ENCODE measurements at regions not wholly inside any gene's neighbourhood (a gene's known extent, or its start where the extent isn't known, plus 50 kb on each side); places are given as distances from the start of the nearest gene placed in this dataset.
A peak's percentile ranks its signal among the peaks of the same experiment; 100 is the strongest.
"Not testable (repeated sequence)": the region's sequence is repeated elsewhere in the genome, so short reads cannot be mapped to it uniquely, and the experiment has no call there.

- no peak for DNase-seq (ENCODE audit: low spot score in 2 of 2)
- Histone ChIP-seq H3K27me3 (ENCODE audit: low read depth) (no peaks in the 10 kb centered on the region), H3K4me1 (no peaks in the 10 kb centered on the region), H3K36me3 (replicated peaks) (no peaks in the 10 kb centered on the region), H3K4me3 (no peak overlapping the region), H3K9me3 (no peaks in the 10 kb centered on the region)
- in situ Hi-C loops (cut with MboI; ENCODE audit: low sequenced_read_pairs) = no loop called here
Observed at GRCh38 chr6:12481850-12482249, 191.7 kb downstream of the EDN1 start.

GRCh38 chr6:12482386-12483375 lies 192.5 kb downstream of the EDN1 start:
- Histone ChIP-seq H3K36me3 (replicated peaks) (no peaks in the 10 kb centered on the region), H3K27me3 (ENCODE audit: low read depth) (no peaks in the 10 kb centered on the region), H3K4me1 (no peaks in the 10 kb centered on the region), H3K4me3 (no peak overlapping the region), H3K9me3 (no peaks in the 10 kb centered on the region)
- in situ Hi-C loops (cut with MboI; ENCODE audit: low sequenced_read_pairs) = no loop called here
- no peak for DNase-seq (ENCODE audit: low spot score in 2 of 2)

DNA sequence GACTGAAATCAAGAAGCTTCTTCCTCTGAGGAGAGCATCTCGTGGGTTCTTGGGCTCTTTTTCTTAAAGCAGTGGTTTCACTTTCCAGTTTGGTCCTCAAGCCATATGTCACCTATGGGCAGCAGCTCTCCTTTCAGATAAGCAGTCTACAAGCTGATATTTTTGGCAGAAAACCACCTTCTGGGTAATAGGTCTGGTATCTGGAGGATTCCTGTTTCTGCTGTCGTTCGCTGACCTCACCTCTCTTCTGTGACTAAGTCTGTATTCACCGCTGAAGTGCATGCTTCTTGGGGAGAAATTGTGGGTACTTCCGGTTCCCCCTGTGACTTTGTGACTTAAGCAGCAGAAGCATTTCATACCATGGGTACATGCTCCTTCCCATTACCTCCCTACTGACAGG lies 193.6 kb downstream of the EDN1 start:
- Histone ChIP-seq H3K4me1 (no peaks in the 10 kb centered on the region), H3K9me3 (no peaks in the 10 kb centered on the region), H3K27me3 (ENCODE audit: low read depth) (no peaks in the 10 kb centered on the region), H3K36me3 (replicated peaks) (no peaks in the 10 kb centered on the region), H3K4me3 (no peak overlapping the region)
- in situ Hi-C loops (cut with MboI; ENCODE audit: low sequenced_read_pairs) = no loop called here
- DNase-seq (ENCODE audit: low spot score in 2 of 2) = no peak

GRCh38 chr6:12484519-12484918 lies 194.4 kb downstream of the EDN1 start:
- Histone ChIP-seq H3K9me3 (no peaks in the 10 kb centered on the region), H3K27me3 (ENCODE audit: low read depth) (no peaks in the 10 kb centered on the region), H3K4me1 (no peaks in the 10 kb centered on the region), H3K36me3 (replicated peaks) (no peaks in the 10 kb centered on the region), H3K4me3 (no peak overlapping the region)
- no peak for DNase-seq (ENCODE audit: low spot score in 2 of 2)
- in situ Hi-C loops (cut with MboI; ENCODE audit: low sequenced_read_pairs) = no loop called here

DNA sequence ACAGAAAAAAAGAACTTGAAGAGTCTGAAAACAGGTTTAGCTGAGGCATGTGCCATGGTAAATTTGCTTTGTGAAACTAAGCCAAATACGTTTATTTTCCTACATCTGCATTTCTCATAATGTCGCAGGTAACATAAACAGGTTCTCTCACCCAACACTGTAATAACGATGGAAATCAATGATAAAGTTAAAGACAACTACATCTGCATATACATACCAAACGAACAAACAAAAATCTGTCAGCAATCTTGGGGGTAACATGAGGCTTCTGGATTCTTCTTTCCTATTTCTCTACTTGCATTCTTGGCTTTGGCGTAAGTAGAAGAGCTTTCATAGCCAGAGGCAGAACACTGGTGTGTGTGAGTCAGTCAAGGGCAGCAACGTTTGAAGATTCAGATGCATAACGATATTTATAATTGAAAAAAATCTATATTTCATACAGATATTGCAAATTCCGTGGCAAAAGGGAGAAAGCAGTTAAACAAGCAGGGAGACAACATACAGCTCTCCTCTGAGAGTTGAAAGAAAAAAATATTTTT lies 195.1 kb downstream of the EDN1 start:
- H3K36me3 ChIP-seq (replicated peaks) = no peaks in the 10 kb centered on the region
- H3K9me3 ChIP-seq = no peaks in the 10 kb centered on the region
- DNase-seq (ENCODE audit: low spot score in 2 of 2) = no peak
- H3K4me3 ChIP-seq = no peak overlapping the region
- no peaks in the 10 kb centered on the region for H3K27me3 ChIP-seq (ENCODE audit: low read depth)
- H3K4me1 ChIP-seq = no peaks in the 10 kb centered on the region
- in situ Hi-C loops (cut with MboI; ENCODE audit: low sequenced_read_pairs) = no loop called here

DNA sequence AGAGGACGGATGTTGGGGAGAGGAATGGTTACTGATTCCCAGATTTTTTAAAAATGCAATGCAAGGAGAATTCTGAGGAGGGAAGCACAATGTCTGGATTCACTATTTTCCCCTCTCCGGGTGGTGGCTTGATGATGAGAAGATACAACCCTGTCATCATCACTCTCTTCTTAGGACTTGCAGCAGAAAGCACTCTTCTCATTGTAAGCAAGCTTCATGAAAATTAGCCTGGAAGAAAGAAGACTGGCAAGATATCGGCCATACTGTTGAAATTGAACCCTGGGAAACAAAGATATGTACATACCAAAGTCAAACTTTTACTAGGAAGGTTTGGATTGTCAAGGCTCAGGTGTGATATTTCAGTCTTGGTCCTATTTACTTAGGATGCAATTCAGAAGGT lies 195.7 kb downstream of the EDN1 start:
- no peaks in the 10 kb centered on the region for H3K4me1 ChIP-seq
- in situ Hi-C loops (cut with MboI; ENCODE audit: low sequenced_read_pairs) = no loop called here
- H3K27me3 ChIP-seq (ENCODE audit: low read depth) = no peaks in the 10 kb centered on the region

DNA sequence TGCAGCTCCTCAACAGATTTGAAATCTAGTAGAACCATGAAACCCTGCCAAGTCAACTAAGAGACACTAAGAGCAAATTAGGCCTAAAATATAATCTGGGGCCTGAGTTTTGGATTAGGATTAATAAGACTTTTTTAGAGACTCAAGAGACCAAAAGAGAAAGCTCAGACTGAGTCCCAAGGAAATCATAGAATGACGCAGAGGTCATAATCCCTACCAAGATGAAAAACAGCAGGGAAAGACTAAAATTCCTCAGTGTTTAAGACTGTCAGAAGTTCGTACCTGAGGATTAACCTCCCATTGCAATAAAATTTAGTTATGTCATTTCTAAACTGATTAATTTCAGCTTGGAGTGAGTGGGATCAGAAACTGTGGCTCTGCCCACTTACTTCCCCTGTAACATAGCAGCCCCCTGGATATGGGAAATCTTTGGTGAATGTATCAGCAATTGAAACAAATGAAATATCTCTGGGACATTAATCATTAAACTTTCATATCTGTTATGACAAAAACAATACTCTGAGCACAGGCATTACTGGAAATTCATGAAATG lies 200.3 kb downstream of the EDN1 start:
- in situ Hi-C loops (cut with MboI; ENCODE audit: low sequenced_read_pairs) = no loop called here
- Histone ChIP-seq H3K27me3 (ENCODE audit: low read depth) (no peaks in the 10 kb centered on the region), H3K4me3 (no peak overlapping the region), H3K36me3 (replicated peaks) (no peaks in the 10 kb centered on the region), H3K9me3 (no peaks in the 10 kb centered on the region), H3K4me1 (no peaks in the 10 kb centered on the region)
- no peak for DNase-seq (ENCODE audit: low spot score in 2 of 2)

More for the DNA sequence above, 195.7 kb downstream of the EDN1 start:
- no peak for DNase-seq (ENCODE audit: low spot score in 2 of 2)
- Histone ChIP-seq H3K9me3 (no peaks in the 10 kb centered on the region), H3K4me3 (no peak overlapping the region), H3K36me3 (replicated peaks) (no peaks in the 10 kb centered on the region)

- in situ Hi-C loops (cut with MboI; ENCODE audit: low sequenced_read_pairs) = no loop called here
Observed at GRCh38 chr6:12490904-12491571, 200.9 kb downstream of the EDN1 start.

DNA sequence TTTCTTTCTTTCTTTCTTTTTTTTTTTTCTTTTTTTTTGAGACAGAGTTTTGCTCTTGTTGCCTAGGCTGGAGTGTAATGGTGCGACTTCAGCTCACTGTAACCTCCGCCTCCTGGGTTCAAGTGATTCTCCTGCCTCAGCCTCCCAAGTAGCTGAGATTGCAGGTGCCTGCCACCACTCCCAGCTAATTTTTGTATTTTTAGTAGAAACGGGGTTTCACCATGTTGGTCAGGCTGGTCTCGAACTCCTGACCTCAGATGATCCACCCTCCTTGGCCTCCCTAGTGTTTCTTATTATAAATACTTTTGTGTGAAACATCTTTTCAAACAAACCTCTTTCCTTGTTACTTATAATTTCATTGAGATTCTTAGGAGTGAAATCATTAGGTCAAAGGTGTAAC lies 202.8 kb downstream of the EDN1 start:
- in situ Hi-C loops (cut with MboI; ENCODE audit: low sequenced_read_pairs); H3K36me3 ChIP-seq (replicated peaks); DNase-seq (ENCODE audit: low spot score in 2 of 2): not testable (repeated sequence)

More at GRCh38 chr6:12490904-12491571, 200.9 kb downstream of the EDN1 start:
- Histone ChIP-seq H3K4me1 (no peaks in the 10 kb centered on the region), H3K9me3 (no peaks in the 10 kb centered on the region), H3K4me3 (no peak overlapping the region), H3K27me3 (ENCODE audit: low read depth) (no peaks in the 10 kb centered on the region), H3K36me3 (replicated peaks) (no peaks in the 10 kb centered on the region)
- DNase-seq (ENCODE audit: low spot score in 2 of 2) = no peak

GRCh38 chr6:12493446-12493845 lies 203.3 kb downstream of the EDN1 start:
- in situ Hi-C loops (cut with MboI; ENCODE audit: low sequenced_read_pairs) = no loop called here

More for the DNA sequence above, 202.8 kb downstream of the EDN1 start:
- H3K4me1 ChIP-seq; H3K27me3 ChIP-seq (ENCODE audit: low read depth); H3K9me3 ChIP-seq; H3K4me3 ChIP-seq: not testable (repeated sequence)

DNA sequence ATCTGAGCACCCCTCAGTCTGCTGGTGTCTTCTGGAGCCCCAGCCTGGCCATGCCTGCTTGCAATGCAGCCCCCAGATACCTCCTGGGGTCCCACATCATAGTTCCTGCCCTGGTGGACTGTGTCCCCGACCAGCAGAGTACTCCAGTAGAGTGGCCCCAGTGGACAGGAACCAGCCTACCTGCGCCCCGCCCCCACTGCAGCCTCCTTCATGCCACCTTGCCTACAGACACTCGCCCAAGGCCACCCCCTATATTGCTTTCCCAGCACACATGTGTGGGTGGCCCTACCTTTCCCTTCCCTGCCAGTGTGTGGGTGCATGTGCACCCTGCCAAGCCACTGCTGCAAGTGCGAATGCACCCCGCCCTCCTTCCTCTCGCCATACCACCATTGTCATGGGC lies 204.0 kb downstream of the EDN1 start:
- H3K4me3 ChIP-seq = no peak overlapping the region
- no peaks in the 10 kb centered on the region for H3K4me1 ChIP-seq
- DNase-seq (ENCODE audit: low spot score in 2 of 2) = no peak
- in situ Hi-C loops (cut with MboI; ENCODE audit: low sequenced_read_pairs) = no loop called here
- no peaks in the 10 kb centered on the region for H3K36me3 ChIP-seq (replicated peaks)
- H3K27me3 ChIP-seq (ENCODE audit: low read depth) = no peaks in the 10 kb centered on the region
- H3K9me3 ChIP-seq = no peaks in the 10 kb centered on the region

More at GRCh38 chr6:12493446-12493845, 203.3 kb downstream of the EDN1 start:
- no peaks in the 10 kb centered on the region for H3K9me3 ChIP-seq
- no peaks in the 10 kb centered on the region for H3K36me3 ChIP-seq (replicated peaks)
- no peak overlapping the region for H3K4me3 ChIP-seq
- no peak for DNase-seq (ENCODE audit: low spot score in 2 of 2)
- no peaks in the 10 kb centered on the region for H3K27me3 ChIP-seq (ENCODE audit: low read depth)
- H3K4me1 ChIP-seq = no peaks in the 10 kb centered on the region

DNA sequence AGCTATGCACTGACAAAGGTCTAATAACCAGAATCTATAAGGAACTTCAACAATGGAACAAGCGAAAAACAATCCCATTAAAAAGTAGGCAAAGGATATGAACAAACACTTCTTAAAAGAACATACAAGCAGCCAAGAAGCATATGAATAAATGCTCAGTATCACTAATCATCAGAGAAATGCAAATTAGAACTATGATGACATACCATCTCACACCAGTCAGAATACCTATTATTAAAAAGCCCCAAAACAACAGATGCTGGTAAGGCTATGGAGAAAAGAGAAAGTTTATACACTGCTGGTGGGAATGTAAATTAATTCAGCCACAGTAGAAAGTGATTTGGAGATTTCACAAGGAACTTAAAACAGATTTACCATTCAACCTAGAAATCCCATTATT lies 211.8 kb downstream of the EDN1 start:
- H3K36me3 ChIP-seq (replicated peaks) = no peaks in the 10 kb centered on the region
- no peak overlapping the region for H3K4me3 ChIP-seq
- no peaks in the 10 kb centered on the region for H3K9me3 ChIP-seq
- H3K27me3 ChIP-seq (ENCODE audit: low read depth) = no peaks in the 10 kb centered on the region
- H3K4me1 ChIP-seq = no peaks in the 10 kb centered on the region
- in situ Hi-C loops (cut with MboI; ENCODE audit: low sequenced_read_pairs) = no loop called here
- no peak for DNase-seq (ENCODE audit: low spot score in 2 of 2)

GRCh38 chr6:12504325-12504966 lies 212.1 kb upstream of the PHACTR1 start:
- peak; percentile 6 to 39 for DNase-seq (ENCODE audit: low spot score in 2 of 2)
- H3K9me3 ChIP-seq = no peaks in the 10 kb centered on the region
- no peaks in the 10 kb centered on the region for H3K36me3 ChIP-seq (replicated peaks)
- in situ Hi-C loops (cut with MboI; ENCODE audit: low sequenced_read_pairs) = no loop called here
- H3K4me3 ChIP-seq = no peak overlapping the region
- no peaks in the 10 kb centered on the region for H3K4me1 ChIP-seq
- H3K27me3 ChIP-seq (ENCODE audit: low read depth) = no peaks in the 10 kb centered on the region

Data from HAP-1 (cell line).